ENCODE measurements at regions not wholly inside any gene's neighbourhood (a gene's known extent, or its start where the extent isn't known, plus 50 kb on each side); places are given as distances from the start of the nearest gene placed in this dataset.

GRCh38 chr12:76698966-76699365 lies 64.9 kb upstream of the ZDHHC17 start:
- H3K27me3 ChIP-seq (ENCODE audit: insufficient read depth, low read depth, low read length), result no peaks in the 10 kb centered on the region

GRCh38 chr12:76701690-76702089 lies 62.2 kb upstream of the ZDHHC17 start:
- Histone ChIP-seq H3K36me3 (ENCODE audit: insufficient read depth, low read length) (no peaks in the 10 kb centered on the region), H3K4me3 (ENCODE audit: low read length) (no peak overlapping the region), H3K4me2 (ENCODE audit: low read length) (no peak overlapping the region), H3K9me2 (ENCODE audit: insufficient read depth, low read length) (no peaks in the 10 kb centered on the region), H4K20me1 (ENCODE audit: insufficient read depth) (no peaks in the 10 kb centered on the region), H3F3A (ENCODE audit: insufficient read depth, low read length, poor library complexity, severe bottlenecking) (no peaks in the 10 kb centered on the region), H3K27ac (ENCODE audit: low read length) (no peak overlapping the region), H3K27me3 (ENCODE audit: insufficient read depth, low read depth, low read length) (no peaks in the 10 kb centered on the region), H2AFZ (ENCODE audit: low read depth, low read length) (no peak overlapping the region), H3K79me2 (replicated peaks; ENCODE audit: insufficient read depth, low read length) (no peaks in the 10 kb centered on the region), H3K9ac (ENCODE audit: low read length) (no peak overlapping the region), H3K9me3 (ENCODE audit: low read length) (no peaks in the 10 kb centered on the region)
- TF ChIP-seq EZH2 (IDR thresholded peaks at IDR 0.05; ENCODE audit: borderline replicate concordance, insufficient read depth, low read length, poor library complexity, severe bottlenecking), result no peak
- TF ChIP-seq EP300 (conservative IDR thresholded peaks at IDR 0.05; ENCODE audit: poor library complexity, severe bottlenecking), result no peak
- TF ChIP-seq SMC3 (conservative IDR thresholded peaks at IDR 0.05; ENCODE audit: poor library complexity), result no peak
- TF ChIP-seq MXI1 (conservative IDR thresholded peaks at IDR 0.05; ENCODE audit: poor library complexity, severe bottlenecking), result no peak
- no peak for TF ChIP-seq REST (IDR thresholded peaks at IDR 0.05; ENCODE audit: borderline replicate concordance)
- TF ChIP-seq, protein P1, sequence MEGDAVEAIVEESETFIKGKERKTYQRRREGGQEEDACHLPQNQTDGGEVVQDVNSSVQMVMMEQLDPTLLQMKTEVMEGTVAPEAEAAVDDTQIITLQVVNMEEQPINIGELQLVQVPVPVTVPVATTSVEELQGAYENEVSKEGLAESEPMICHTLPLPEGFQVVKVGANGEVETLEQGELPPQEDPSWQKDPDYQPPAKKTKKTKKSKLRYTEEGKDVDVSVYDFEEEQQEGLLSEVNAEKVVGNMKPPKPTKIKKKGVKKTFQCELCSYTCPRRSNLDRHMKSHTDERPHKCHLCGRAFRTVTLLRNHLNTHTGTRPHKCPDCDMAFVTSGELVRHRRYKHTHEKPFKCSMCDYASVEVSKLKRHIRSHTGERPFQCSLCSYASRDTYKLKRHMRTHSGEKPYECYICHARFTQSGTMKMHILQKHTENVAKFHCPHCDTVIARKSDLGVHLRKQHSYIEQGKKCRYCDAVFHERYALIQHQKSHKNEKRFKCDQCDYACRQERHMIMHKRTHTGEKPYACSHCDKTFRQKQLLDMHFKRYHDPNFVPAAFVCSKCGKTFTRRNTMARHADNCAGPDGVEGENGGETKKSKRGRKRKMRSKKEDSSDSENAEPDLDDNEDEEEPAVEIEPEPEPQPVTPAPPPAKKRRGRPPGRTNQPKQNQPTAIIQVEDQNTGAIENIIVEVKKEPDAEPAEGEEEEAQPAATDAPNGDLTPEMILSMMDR (IDR thresholded peaks at IDR 0.05; ENCODE audit: poor library complexity, severe bottlenecking), result no peak
- TF ChIP-seq RAD21 (conservative IDR thresholded peaks at IDR 0.05), result no peak

More at GRCh38 chr12:76698966-76699365, 64.9 kb upstream of the ZDHHC17 start:
- Histone ChIP-seq H3K4me3 (ENCODE audit: low read length) (no peak overlapping the region), H3K9me2 (ENCODE audit: insufficient read depth, low read length) (no peaks in the 10 kb centered on the region), H3K4me2 (ENCODE audit: low read length) (no peak overlapping the region), H3K27ac (ENCODE audit: low read length) (no peak overlapping the region), H4K20me1 (ENCODE audit: insufficient read depth) (no peaks in the 10 kb centered on the region), H2AFZ (ENCODE audit: low read depth, low read length) (no peak overlapping the region), H3K9me3 (ENCODE audit: low read length) (no peaks in the 10 kb centered on the region), H3K79me2 (replicated peaks; ENCODE audit: insufficient read depth, low read length) (no peaks in the 10 kb centered on the region), H3F3A (ENCODE audit: insufficient read depth, low read length, poor library complexity, severe bottlenecking) (no peaks in the 10 kb centered on the region), H3K36me3 (ENCODE audit: insufficient read depth, low read length) (no peaks in the 10 kb centered on the region), H3K9ac (ENCODE audit: low read length) (no peak overlapping the region)
- TF ChIP-seq EZH2 (IDR thresholded peaks at IDR 0.05; ENCODE audit: borderline replicate concordance, insufficient read depth, low read length, poor library complexity, severe bottlenecking) (no peak), MXI1 (conservative IDR thresholded peaks at IDR 0.05; ENCODE audit: poor library complexity, severe bottlenecking) (no peak), RAD21 (conservative IDR thresholded peaks at IDR 0.05) (no peak), TAF1 (IDR thresholded peaks at IDR 0.05; ENCODE audit: low read depth) (no peak), POLR2AphosphoS5 (IDR thresholded peaks at IDR 0.05) (no peak), SMC3 (conservative IDR thresholded peaks at IDR 0.05; ENCODE audit: poor library complexity) (no peak), REST (IDR thresholded peaks at IDR 0.05; ENCODE audit: borderline replicate concordance) (no peak), EP300 (conservative IDR thresholded peaks at IDR 0.05; ENCODE audit: poor library complexity, severe bottlenecking) (no peak)
- TF ChIP-seq, protein P1 (IDR thresholded peaks at IDR 0.05; ENCODE audit: poor library complexity, severe bottlenecking), result no peak

Measured in neural cell (in vitro differentiated cells).